ENCODE measurements at regions not wholly inside any gene's neighbourhood (a gene's known extent, or its start where the extent isn't known, plus 50 kb on each side); places are given as distances from the start of the nearest gene placed in this dataset.

DNA sequence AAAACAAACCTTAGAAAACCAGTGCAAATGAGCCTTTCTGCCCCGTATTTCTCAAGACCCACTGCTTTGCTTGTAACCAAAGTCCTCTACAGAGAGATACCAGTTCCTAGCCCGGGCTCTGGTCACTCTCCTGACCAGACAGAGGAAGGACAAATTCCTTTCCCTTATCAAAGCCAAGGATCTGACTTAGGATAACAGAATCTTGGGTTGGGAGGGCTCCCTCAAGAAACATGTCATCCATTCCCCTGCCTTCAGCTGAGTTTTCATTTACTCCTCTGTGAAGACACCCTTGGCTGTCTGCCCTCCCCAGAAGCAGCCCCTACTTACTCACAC, 116.0 kb upstream of the PARP11 start:
- TF ChIP-seq, protein P1, sequence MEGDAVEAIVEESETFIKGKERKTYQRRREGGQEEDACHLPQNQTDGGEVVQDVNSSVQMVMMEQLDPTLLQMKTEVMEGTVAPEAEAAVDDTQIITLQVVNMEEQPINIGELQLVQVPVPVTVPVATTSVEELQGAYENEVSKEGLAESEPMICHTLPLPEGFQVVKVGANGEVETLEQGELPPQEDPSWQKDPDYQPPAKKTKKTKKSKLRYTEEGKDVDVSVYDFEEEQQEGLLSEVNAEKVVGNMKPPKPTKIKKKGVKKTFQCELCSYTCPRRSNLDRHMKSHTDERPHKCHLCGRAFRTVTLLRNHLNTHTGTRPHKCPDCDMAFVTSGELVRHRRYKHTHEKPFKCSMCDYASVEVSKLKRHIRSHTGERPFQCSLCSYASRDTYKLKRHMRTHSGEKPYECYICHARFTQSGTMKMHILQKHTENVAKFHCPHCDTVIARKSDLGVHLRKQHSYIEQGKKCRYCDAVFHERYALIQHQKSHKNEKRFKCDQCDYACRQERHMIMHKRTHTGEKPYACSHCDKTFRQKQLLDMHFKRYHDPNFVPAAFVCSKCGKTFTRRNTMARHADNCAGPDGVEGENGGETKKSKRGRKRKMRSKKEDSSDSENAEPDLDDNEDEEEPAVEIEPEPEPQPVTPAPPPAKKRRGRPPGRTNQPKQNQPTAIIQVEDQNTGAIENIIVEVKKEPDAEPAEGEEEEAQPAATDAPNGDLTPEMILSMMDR (IDR thresholded peaks at IDR 0.05; ENCODE audit: low read depth, low read length, poor library complexity, severe bottlenecking): no peak
- TF ChIP-seq EZH2phosphoT487 (IDR thresholded peaks at IDR 0.05; ENCODE audit: borderline replicate concordance, low read length): no peak
- Histone ChIP-seq H3K9me2 (replicated peaks; ENCODE audit: control insufficient read depth, low read length) (no peaks in the 10 kb centered on the region), H3K27ac (ENCODE audit: low read depth, low read length) (no peak overlapping the region), H3K4me1 (ENCODE audit: control insufficient read depth, low read length) (no peaks in the 10 kb centered on the region), H3K4me2 (ENCODE audit: low read length) (no peak overlapping the region), H3K79me2 (ENCODE audit: control insufficient read depth, low read length) (no peaks in the 10 kb centered on the region), H3K27me3 (ENCODE audit: control insufficient read depth, low read length) (peaks cover 13% of the 10 kb centered on the region), H3K4me3 (ENCODE audit: low read length) (no peak overlapping the region), H3F3A (ENCODE audit: control insufficient read depth, insufficient read depth) (no peaks in the 10 kb centered on the region), H4K20me1 (ENCODE audit: control insufficient read depth, insufficient read depth, low read depth, low read length) (no peaks in the 10 kb centered on the region), H3K36me3 (ENCODE audit: control insufficient read depth, low read length) (no peaks in the 10 kb centered on the region), H3K9me3 (ENCODE audit: control insufficient read depth, insufficient read depth, low read length) (no peaks in the 10 kb centered on the region)

DNA sequence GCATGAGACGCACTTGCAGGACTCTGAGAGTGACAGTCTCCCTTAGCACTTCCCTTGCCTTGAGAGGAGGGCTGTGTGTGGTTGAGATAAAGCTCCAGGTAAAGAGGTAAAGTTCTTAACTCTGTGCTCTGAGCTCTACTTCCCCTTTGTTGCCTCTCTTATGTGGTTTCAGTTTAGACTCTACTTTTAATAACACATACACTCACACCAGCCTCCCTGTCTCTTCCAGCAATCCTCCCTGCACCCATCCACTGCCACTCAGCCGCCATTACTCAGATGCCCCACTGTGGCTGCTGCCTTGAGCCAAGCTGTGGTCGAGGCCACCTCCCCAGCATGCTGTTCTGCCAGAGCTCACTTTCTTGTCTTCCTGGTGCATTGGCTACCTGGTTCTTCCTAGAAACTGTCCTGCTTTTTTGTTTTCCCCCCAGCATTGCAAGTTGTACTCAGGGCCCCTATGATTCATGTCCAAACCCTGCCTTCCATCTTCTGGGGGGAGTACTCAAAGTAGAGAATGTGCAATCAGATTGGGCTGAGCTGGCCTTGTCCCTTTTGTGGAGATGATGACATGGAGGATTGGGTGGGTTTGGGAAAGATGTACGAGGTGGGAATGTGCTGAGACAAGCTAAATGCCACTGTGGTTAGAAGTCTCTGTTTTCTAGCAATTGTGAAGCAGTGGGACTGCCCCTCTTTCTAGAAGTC, 115.5 kb upstream of the PARP11 start:
- Histone ChIP-seq H3F3A (ENCODE audit: control insufficient read depth, insufficient read depth) (no peaks in the 10 kb centered on the region), H3K4me2 (ENCODE audit: low read length) (no peak overlapping the region), H3K4me1 (ENCODE audit: control insufficient read depth, low read length) (no peaks in the 10 kb centered on the region), H3K4me3 (ENCODE audit: low read length) (no peak overlapping the region), H3K27ac (ENCODE audit: low read depth, low read length) (no peak overlapping the region), H3K9me2 (replicated peaks; ENCODE audit: control insufficient read depth, low read length) (no peaks in the 10 kb centered on the region), H3K36me3 (ENCODE audit: control insufficient read depth, low read length) (no peaks in the 10 kb centered on the region), H3K9me3 (ENCODE audit: control insufficient read depth, insufficient read depth, low read length) (peaks cover 1% of the 10 kb centered on the region; the same call in 1 of the 2 replicates), H3K79me2 (ENCODE audit: control insufficient read depth, low read length) (no peaks in the 10 kb centered on the region), H3K27me3 (ENCODE audit: control insufficient read depth, low read length) (peaks cover 13% of the 10 kb centered on the region), H4K20me1 (ENCODE audit: control insufficient read depth, insufficient read depth, low read depth, low read length) (no peaks in the 10 kb centered on the region)
- TF ChIP-seq, protein P1 (IDR thresholded peaks at IDR 0.05; ENCODE audit: low read depth, low read length, poor library complexity, severe bottlenecking): no peak
- TF ChIP-seq EZH2phosphoT487 (IDR thresholded peaks at IDR 0.05; ENCODE audit: borderline replicate concordance, low read length): no peak

DNA sequence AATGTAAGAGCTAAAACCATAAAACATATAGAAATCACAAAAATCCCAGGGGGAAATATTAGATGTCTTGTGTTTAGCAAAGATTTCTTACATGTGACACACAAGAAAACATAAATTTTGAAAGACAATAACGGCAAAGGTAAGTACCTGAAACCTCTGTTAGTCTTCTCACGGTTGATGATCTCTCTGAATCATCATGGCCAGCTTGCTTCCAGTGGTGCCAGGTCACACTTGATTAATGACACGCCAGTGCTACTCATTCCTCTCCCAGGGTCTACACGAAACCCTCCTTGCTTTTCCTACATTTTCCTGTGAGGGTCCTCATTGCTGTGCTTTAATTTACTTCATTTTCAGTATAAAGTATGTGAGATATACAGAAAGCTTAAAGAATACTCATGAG, 114.4 kb upstream of the PARP11 start:
- Histone ChIP-seq H3K79me2 (ENCODE audit: control insufficient read depth, low read length) (no peaks in the 10 kb centered on the region), H3K4me1 (ENCODE audit: control insufficient read depth, low read length) (no peaks in the 10 kb centered on the region), H4K20me1 (ENCODE audit: control insufficient read depth, insufficient read depth, low read depth, low read length) (no peaks in the 10 kb centered on the region), H3K4me3 (ENCODE audit: low read length) (no peak overlapping the region), H3K27me3 (ENCODE audit: control insufficient read depth, low read length) (peaks cover 13% of the 10 kb centered on the region), H3K36me3 (ENCODE audit: control insufficient read depth, low read length) (no peaks in the 10 kb centered on the region), H3K9me3 (ENCODE audit: control insufficient read depth, insufficient read depth, low read length) (peaks cover 3% of the 10 kb centered on the region; the same call in 1 of the 2 replicates), H3F3A (ENCODE audit: control insufficient read depth, insufficient read depth) (no peaks in the 10 kb centered on the region), H3K9me2 (replicated peaks; ENCODE audit: control insufficient read depth, low read length) (no peaks in the 10 kb centered on the region), H3K4me2 (ENCODE audit: low read length) (no peak overlapping the region), H3K27ac (ENCODE audit: low read depth, low read length) (no peak overlapping the region)
- TF ChIP-seq, protein P1 (IDR thresholded peaks at IDR 0.05; ENCODE audit: low read depth, low read length, poor library complexity, severe bottlenecking): no peak
- TF ChIP-seq EZH2phosphoT487 (IDR thresholded peaks at IDR 0.05; ENCODE audit: borderline replicate concordance, low read length): no peak

Measured in DOHH2 (cell line).